ENCODE measurements at regions not wholly inside any gene's neighbourhood (a gene's known extent, or its start where the extent isn't known, plus 50 kb on each side); places are given as distances from the start of the nearest gene placed in this dataset.

DNA sequence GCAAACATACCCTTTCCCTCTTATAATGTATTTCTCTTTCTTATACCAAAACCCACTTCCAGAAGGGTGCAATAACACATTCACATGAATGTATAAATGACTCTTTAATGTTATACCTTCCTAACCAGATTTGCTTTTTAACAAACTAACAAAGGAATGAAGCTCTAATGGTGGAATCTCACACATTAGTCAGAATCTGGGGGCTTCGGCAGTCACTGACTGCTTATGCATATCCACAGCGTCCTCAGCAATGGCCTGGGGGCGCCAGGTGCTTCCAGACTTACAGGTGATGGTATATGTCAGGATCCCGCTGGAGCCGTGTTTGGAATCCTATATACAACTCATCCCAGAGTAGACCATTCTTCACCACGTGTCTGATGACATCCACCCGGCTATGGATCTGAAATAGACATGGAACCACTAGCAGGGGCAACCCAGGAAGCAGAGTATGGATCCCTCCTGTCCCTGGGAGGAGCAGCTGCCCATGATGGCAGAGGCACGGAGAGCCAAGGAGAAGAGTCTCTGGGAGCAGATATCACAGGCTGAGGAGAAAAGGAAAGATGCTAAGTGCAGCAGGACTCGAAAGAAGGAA, 150.8 kb upstream of the RIPOR2 start:
- no peak for TF ChIP-seq TAF1 (IDR thresholded peaks at IDR 0.05; ENCODE audit: borderline replicate concordance, low read depth, low read length)
- TF ChIP-seq POLR2A (IDR thresholded peaks at IDR 0.05; ENCODE audit: low read depth, low read length): no peak
- TF ChIP-seq POLR2AphosphoS5 (IDR thresholded peaks at IDR 0.05; ENCODE audit: low read depth, low read length): no peak
